ENCODE measurements at regions not wholly inside any gene's neighbourhood (a gene's known extent, or its start where the extent isn't known, plus 50 kb on each side); places are given as distances from the start of the nearest gene placed in this dataset.

DNA sequence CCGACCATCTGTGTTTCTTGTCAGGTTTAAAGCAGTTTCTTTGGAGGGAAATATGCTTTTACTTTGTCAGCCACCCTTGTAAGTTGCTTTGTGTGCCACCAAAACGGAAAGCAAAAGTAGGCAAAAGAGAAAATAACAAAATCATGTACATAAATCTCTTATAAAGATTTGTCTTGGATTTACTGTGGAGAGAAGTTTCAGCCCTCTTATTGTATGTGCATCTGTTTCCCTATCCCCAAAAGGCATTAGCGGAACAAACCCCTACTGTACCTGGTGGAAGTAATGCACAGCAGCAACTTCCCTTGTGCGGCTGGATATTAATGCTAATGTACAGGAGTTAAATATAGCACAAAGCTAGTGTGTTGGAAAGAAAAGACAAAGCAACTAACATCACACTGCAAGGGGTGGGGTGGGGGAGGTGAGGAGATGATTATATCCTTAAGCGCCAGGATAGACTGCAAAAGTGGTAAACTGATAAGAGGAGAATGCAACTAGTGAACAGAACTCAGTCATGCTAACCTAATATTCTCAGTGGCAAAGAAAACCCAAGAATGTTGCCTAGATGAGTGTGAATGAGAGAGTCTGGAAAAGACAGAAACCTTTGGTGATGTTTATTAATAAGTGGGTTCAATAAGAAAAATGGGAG is 396.5 kb upstream of the MEF2C start:
- no peak for TF ChIP-seq POLR2AphosphoS5 (IDR thresholded peaks at IDR 0.05)
- no peak for TF ChIP-seq EP300 (IDR thresholded peaks at IDR 0.05)
- TF ChIP-seq, protein P1, sequence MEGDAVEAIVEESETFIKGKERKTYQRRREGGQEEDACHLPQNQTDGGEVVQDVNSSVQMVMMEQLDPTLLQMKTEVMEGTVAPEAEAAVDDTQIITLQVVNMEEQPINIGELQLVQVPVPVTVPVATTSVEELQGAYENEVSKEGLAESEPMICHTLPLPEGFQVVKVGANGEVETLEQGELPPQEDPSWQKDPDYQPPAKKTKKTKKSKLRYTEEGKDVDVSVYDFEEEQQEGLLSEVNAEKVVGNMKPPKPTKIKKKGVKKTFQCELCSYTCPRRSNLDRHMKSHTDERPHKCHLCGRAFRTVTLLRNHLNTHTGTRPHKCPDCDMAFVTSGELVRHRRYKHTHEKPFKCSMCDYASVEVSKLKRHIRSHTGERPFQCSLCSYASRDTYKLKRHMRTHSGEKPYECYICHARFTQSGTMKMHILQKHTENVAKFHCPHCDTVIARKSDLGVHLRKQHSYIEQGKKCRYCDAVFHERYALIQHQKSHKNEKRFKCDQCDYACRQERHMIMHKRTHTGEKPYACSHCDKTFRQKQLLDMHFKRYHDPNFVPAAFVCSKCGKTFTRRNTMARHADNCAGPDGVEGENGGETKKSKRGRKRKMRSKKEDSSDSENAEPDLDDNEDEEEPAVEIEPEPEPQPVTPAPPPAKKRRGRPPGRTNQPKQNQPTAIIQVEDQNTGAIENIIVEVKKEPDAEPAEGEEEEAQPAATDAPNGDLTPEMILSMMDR (IDR thresholded peaks at IDR 0.05), result no peak
- no peak for TF ChIP-seq POLR2A (IDR thresholded peaks at IDR 0.05)
